ENCODE measurements at regions not wholly inside any gene's neighbourhood (a gene's known extent, or its start where the extent isn't known, plus 50 kb on each side); places are given as distances from the start of the nearest gene placed in this dataset.

DNA sequence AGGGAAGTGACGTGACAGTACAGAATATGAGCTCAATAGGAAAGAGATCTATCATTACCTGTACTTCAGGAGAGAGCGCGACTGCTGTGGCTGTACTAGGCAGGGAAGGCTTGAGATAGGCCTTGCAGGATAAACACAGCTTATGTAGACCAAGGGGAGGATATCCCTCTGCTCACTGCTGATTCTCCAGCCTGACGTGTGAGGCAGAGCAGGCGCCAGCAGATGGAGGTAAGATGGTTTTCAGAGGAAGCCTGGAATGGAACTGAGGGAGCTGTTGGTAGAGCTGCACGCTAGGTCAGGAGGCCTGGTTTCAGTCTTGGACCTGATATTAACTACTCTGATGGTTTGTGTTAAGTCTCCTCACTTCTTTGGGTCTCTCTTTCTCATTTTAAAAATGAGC lies 291.4 kb downstream of the YTHDC2 start:
- no peak for DNase-seq

DNA sequence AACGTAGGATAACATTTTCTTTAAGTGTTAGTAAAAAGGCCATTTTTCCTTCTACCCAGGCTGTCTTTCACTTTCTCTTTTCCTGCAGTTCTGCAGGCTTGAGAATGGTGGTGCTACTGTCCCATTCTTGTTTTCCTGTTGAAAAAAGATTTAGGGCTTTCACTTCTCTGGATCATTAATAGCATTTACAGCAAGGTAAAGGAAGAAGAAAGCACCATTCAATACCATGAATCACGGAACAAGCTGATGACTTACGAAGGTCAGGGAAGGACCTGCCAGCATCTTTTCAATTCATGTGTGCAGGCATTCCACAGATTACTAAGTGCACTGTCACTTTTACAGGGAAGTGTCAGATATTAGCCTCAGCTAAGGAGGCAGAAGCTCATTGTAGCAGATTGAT lies 292.8 kb downstream of the YTHDC2 start:
- DNase-seq: no peak

DNA sequence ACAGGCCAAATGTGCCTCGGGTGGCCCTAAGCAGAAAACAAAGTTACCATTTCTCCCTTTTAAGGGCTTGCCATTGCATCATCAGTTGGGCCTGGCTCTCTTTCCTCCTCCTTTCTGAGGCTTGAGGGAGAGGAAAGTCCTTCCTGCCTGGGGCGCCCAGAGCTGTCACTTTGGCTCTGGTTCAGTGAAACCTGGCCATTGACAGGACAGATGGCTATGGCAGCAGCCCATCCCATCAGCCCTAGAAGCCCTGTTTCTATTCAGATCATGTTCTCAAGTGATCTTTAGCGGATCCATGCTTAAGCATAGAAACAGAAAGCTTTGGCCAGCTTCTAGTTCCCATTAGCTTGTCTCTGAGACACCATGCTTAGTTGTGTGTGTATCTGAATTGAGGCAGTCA lies 293.4 kb downstream of the YTHDC2 start:
- no peak for DNase-seq

DNA sequence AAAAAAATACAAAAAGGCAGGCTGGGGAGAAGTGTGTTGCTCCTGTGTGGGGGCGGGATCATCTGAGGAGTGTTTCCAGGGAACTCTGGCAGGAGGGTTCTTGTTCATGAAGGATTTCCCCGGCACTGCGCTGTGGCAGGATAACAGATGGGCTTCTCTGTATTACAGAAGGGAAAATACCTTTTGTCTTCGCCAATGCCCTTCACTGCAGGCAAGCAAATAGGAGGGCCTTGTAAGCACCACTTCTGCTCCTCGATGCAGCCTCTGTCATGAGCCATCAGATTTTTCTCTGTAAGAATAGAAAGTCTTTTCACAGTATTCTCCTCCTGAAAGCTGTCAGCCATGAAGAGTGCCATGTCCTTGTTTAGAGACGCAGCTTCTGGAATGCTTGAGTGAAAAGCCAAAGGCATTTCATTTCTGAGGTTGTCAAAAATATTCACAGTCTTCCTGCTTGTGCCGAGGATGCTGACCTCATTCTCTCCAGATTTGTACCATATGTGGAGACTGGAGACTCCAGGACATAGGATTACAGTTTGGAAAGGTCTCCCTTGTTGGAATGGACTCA lies 294.0 kb downstream of the YTHDC2 start:
- DNase-seq: no peak

DNA sequence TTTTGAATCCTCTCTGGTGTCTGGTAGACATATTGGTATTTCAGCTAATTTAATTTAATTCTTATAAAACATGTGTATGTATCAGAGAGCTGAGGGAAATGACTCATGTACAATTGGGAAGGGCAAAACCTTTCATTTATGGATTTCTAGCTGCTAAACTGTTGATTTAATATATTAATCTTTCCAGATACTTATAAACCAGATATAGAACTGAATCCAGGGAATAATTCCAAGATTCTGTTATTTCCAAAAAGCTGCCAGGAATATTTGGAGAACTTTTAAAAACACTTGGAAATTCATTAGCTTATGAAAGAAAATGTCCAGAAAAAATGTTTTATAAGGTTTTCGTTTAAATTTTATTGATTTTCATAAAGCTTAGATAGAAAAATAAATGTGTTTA lies 295.5 kb downstream of the YTHDC2 start:
- no peak for DNase-seq

DNA sequence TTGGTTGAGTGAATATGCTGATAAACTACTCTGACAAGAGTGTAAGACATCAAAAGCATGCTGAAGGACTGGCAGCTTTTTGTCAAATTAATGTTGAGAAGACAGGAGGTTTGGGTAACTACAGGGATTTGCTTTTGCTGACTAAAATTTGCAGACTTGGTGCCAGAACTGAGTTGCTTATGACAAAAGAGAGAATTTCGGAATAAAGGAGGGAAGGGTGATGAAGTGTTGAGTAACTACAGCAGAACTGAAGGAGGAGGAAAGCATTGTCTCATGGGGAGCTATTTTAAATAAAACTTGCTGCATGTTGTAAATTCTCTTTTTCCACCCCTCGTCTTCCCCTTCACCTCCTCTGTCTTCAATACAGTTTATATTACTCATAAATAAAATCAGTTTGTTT lies 296.1 kb downstream of the YTHDC2 start:
- DNase-seq: no peak

DNA sequence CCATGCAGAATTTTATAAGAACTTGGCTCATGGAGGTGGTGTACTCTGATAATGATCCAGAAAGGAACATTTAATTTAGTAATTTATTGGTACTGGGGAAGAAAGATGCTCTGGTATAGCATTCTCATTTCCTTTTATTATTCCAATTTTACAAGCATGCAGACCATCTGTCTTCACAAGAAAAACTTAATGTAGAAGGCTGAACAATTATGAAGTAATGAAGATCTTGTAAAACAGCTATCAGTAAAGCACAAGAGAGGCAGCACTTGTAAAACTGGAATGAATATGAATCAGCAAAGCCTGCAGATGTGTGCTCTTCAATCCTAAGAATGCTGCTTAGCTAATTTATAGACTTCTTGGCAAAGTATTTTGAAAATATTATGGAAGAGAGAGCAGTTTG lies 300.0 kb downstream of the YTHDC2 start:
- no peak for DNase-seq

DNA sequence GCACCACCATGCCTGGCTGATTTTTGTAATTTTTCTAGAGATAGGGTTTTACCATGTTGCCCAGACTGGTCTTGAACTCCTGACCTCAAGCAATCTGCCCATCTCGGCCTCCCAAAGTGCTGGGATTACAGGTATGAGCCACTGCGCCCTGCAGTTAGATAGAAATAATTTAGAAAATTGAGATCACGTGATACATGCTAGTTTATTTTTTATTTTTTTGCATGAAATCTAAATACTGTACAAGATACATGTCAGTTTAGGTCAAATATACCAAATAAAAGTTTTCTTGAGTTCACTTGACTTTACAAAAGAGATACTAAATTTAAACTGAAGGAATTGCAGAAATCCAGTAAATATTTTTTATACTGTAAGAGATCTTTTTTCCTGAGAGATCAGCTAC lies 304.2 kb downstream of the YTHDC2 start:
- DNase-seq: no peak

DNA sequence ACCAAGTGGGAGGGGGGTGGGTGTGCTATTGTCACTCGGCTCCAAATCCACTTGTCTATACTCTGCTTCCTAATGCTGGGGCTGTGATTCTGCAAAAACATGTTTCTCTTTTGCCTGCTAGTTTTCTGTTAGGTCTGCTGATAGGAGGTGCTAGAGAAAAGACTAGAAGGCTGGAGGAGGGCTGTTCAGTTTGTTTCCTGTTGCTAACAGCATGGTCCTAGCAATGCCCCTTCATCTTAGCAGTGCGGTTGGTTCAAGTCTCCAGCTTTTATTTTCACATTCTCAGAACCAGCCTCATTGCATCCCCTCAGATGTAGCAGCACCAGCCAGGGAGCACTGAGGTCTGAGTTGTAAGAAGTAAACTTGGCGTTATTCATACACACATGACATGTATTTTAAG lies 310.2 kb downstream of the YTHDC2 start:
- DNase-seq: no peak

DNA sequence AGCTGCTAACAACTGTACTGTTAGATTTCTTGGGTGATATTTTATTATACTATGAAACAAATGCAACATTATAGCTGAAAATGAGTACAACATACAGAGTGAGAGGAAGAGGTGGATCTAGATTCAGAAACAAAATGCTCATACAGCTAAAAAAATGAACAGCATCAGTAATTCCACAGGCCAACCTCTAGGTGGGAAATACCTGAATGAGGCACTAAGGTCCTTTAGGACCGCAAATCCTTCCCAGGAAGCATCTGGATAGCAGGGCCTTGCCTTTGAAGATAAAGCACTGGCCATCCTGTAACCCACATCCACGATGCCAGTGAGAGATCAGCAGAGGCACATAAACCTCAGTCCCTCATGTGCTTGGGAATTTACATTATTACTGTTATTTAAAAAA lies 310.8 kb downstream of the YTHDC2 start:
- no peak for DNase-seq

DNA sequence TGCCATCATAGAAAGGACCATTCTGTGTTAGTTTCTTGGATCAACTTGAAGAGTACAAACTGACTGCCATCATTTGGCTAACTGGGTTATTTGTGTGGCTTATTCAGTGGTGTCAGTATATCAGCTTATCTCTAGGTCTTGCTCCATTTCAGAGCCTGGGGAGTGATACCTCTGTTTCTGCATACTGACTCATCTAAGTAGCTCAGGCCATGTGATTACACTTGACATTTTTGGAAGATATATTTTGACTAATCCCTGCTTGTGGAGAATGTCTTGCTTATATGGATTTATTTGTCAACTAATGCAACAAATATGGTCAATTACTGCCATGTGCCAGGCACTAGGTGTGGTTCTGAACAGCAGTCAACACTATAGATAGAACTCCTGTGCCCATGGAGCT lies 311.7 kb downstream of the YTHDC2 start:
- no peak for DNase-seq

DNA sequence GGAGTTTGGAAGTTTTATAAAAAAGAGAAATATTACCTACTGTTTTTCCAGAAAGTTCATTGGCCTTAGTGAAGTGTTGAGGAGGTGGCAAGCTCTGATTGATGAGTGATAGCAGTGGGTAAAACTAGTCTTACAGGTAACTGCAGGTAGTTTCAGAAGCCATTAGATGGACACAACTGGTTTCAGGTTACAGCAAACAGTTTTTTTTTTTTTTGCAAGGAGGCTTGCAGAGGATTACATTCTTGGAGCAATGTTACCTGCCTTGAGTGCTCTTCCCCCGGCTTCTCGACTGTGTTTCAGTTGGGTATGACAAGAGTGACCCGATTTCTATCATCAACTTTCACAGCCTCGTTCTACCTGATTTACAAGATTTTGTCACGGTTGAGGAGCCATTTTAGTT lies 333.4 kb downstream of the YTHDC2 start:
- DNase-seq: no peak

DNA sequence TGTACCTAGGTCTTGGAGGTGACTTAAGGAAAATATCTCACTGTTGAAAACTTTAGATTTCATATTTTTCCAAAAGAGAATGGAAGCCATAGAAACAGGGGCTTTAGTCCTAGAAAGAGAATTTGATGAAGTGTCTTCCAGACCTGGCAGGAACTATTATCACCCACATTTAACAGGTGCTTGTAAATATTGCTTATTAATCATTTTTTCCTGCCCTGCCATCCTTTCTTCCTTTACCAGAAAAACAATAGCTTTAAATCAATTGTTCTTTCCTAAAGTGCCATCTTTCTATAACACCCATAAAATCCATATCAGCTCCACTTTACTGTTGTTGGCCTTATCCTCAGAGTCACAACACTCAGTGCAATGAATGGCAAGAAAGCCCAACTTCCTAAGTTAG lies 350.9 kb downstream of the YTHDC2 start:
- no peak for DNase-seq

DNA sequence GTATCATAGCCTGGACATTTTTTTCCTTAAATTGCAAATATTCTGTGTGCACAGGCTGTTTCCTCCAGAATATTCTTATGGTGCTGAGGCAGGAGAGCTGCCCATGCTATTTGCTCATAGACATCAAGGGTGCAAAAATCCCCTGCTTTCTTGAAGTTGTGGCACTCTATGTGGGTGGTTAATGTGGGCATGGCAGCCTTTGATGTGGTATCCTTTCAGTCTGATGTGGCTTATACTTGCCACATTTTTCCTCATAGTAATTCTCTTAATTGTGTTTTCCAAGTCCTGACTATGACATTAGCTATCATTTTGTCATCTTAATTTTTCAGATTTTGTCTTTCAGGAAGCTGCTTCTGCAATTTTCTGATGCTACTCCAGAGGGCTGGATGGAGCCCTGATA lies 353.3 kb downstream of the YTHDC2 start:
- DNase-seq: no peak

DNA sequence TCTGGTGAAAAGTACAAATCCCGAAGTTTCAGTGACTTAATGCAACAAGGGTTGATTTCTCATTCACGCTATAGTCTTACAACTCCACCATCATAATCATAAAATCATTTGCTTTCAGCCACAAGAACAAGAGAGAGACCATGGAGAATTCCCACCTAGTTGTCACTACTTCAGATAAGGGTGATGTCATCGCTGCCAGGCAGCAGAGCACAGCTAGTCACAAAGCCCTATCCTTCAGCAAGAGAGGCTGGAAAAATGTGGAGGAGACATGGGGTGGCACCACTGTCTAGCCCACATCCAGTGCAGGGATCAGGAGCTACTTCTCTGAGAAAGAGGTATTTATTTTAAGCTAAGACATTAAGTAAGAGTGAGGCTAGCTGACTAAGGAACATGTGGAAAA lies 356.1 kb downstream of the YTHDC2 start:
- DNase-seq: no peak

DNA sequence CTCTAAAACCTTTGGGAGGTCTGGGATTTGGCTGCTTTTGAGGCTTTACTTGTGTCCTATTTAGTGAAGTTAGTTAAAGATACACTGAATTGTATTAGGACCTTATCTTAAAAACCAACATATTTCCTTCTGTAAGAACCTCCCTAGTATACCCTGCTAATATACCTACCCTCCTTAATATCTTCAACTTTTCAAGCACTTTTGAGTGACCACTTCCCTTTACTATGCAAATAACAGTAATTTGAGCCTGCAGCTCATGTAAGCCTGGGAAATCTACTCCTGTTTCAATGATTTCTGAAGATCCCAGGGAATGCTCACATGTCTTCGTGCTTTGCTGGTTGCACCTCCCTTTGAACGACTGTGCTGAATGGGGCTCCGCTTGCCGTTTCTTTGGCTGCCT lies 358.5 kb downstream of the YTHDC2 start:
- no peak for DNase-seq

DNA sequence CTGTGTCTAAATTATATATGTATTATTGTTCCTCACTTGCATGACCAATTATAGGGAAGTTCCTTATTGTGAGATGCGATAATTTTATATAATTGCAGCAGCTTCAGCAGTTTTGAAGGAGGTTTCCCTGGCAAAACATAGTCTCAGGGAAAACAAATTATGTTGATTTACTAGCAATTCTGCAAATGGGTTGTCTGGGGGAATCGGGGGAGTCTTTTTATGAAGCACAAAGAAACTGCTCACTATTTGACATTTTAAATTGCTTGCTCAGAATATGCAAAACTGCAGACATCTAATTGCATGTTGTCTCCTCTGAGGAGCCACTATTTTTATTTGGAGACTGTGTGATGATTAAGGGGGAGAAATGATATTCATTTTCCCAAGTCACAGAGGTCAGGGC lies 361.6 kb downstream of the YTHDC2 start:
- no peak for DNase-seq

DNA sequence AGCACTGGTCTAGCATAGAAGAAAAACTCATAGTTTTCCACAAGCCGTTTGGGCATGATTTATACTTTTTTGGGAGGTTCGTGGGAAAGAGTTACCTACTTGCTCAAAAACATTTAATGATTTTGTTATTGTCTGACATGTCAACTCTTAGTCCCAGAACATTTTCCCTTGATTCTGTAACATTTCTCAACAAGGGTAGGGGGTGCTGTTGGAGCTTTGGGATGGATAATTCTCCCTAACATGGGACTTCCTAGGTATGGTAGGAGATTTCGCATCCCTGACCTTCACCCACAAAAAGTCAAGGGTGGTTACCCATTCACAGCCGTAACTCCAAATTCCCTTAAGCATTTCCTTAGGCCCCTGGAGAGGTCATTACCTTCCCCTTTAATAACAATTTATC lies 378.0 kb downstream of the YTHDC2 start:
- no peak for DNase-seq

DNA sequence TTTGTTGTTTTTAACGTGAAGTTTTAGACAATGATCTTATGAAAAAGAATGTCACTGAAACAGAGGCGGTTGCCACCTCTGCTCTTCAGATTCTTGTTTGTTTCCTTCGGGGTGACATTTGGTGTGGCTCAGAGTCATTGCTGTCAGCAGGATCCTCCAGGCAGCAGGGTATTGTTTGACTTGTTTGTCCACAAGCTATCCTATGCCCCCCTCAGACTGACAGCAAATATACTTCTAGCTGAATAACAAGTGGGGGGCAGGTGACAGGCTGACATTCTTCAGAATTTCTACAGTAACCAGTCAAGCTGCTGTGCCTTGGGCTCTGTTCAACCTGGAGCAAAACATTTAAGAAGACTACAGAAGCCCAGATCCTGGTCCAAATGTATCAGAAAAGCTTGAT lies 383.3 kb downstream of the YTHDC2 start:
- DNase-seq: no peak

DNA sequence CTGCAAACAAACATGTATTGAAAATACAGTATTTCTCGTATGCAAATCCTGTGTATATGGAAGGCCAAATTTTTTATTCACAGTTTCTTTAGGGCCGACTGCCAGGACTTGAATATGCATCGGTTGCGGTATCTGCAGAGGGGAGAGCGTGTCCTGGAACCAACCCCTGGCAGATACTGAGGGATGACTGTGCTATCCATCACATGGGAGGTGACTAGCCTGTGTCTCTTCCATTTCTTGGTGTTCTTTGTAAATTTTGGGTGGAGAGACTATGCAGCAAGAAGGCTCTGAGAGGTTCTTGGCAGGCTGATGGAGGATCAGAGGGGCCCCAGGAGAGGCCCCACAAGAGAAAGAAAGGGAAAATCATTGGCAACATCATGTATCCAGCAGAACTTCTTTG lies 384.3 kb downstream of the YTHDC2 start:
- DNase-seq: no peak

DNA sequence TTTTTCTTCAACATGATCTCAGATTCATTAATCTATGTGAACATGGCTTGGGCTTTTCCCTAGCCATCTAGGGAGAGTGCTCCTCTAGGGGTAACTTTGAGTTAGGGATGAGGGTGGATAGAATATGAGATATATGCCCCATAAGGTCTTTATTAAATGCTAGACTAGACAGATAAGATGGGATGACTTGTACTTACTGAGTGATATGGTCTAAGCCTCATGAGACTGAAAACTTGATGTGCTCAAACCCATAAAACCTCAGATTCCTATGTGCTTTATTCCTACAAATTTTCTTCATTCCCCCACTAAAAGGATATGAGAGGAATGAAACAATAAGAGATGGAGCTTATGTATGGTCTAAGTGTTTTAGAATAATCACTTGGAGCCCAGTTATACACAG lies 386.6 kb downstream of the YTHDC2 start:
- no peak for DNase-seq

DNA sequence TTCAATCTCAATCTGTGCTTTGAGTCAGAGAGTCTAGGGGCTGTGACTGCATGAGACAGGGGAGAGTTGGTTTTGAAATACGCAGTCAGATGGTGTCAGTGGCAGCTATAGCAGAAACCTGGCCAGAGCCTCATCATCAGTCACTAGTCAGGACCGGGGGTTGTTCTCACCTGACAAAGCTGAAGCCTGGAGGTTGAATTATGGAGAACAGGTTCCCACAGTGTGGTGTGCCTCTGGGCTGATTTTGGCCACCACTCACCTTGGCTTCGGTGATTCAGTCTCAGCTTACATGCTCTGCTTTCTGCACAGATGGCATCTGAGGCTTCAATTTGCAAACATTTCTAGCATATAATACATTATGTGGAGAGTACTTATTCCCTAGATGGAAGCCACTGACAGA lies 387.3 kb downstream of the YTHDC2 start:
- DNase-seq: no peak

DNA sequence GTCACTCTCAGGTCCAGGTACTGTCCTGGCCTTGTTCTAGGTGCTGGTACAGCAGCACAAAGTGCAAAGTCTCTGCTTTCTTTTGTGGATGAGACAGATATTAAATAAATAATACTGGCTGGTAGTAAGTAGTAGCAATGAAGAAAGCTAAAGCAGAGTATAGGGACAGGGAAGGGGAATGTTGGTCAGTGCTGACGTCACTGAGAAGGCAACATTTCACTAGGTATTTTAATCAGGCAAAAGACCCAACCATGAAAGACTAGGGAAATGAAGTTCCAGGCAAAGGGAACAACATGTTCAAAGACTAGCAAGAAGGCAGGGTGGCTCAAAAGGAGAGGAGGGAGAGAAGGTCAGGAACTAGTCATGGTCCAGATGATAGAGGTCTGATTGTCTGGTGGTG lies 388.2 kb downstream of the YTHDC2 start:
- DNase-seq: no peak

DNA sequence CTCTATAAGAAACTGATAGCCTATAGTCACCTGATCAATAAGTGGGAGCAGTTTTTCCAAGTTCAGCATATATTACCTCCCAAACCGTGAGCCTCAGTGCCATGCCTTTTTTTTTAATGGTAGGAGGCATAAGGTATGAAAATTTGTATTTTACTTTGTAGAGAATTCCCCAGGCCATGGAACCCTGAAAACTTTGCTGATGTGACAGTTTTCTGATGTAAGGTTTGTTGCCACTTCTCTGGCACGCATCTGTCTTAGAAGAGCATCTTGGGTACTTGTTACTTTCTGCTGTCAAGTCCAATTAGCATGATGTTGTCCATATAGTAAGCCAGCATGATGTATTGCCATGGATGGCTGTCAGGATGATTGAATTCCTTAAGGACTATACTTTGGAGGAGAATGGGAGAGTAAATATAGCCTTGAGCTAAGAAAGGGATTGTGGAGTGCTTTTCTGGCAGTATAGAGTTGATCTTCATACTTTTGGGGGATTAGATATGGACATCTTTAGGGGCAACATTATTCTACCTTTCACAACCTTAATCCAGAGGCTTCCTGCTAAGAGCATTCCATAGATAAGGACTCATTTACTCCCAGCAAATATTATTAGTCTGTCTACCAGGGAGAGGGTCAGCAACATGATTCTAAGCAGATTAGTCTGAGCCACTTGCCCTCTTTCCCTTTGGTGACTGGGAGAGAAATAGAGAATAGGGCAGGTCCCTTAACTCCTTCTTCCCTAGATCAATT lies 389.6 kb downstream of the YTHDC2 start:
- DNase-seq: no peak

DNA sequence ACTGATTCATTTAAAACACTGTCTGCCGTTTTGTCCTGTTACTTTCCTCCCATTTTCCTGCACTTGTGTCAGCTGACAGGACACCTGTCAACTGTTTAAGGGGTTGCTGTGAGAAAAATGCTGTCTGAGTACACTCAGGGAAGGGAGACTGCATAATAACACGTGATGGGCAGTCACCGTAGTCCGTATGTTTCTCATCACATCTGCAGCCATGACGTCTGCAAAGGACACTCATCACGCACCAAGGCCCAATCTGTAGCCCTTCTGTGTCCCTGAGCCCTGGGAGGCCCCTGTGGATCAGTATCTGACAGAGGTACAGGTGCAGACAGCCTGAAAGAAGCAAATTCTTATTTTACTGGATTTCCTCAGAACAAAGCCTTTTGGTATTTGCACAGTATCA lies 396.3 kb downstream of the YTHDC2 start:
- no peak for DNase-seq
